Cardiac muscle cell (in vitro differentiated cells and primary cell): ENCODE measurements at regions not wholly inside any gene's neighbourhood (a gene's known extent, or its start where the extent isn't known, plus 50 kb on each side); places are given as distances from the start of the nearest gene placed in this dataset.

Experiments
- DNase-seq, 2 donors: peaks; one replicate each; pipeline versions ENCODE4 v3.0.0 to v3.0.0-alpha.2; 2010 to 2017; ENCODE audit warnings: low read depth in 1 of 2, low spot score in 1 of 2
- H3K27ac ChIP-seq: fragments of 200-600 bp; sonication (generic); 2 replicates; pipeline ENCODE4 v1.5.1; 2016
- H3K27me3 ChIP-seq: fragments of 200-600 bp; sonication (generic); 2 replicates; pipeline ENCODE4 v1.6.0; 2016; ENCODE audit warnings: control low read depth
- H3K36me3 ChIP-seq: fragments of 200-600 bp; sonication (generic); 2 replicates; pipeline ENCODE4 v1.5.1; 2016; ENCODE audit warnings: control low read depth
- H3K4me1 ChIP-seq: fragments of 200-600 bp; sonication (generic); 2 replicates; pipeline ENCODE4 v1.8.1; 2017; ENCODE audit warnings: low read depth, mild to moderate bottlenecking, mixed run types
- H3K4me3 ChIP-seq: fragments of 200-600 bp; sonication (generic); 2 replicates; pipeline ENCODE4 v1.5.1; 2016; ENCODE audit warnings: mild to moderate bottlenecking
- H3K9me3 ChIP-seq: fragments of 200-600 bp; sonication (generic); 2 replicates; pipeline ENCODE4 v1.5.1; 2017; ENCODE audit warnings: low read depth, mild to moderate bottlenecking, control low read depth
- TF ChIP-seq, protein P1 (sequence below): IDR thresholded peaks from 2 replicates; pipeline ENCODE4 v1.5.1; 2012; ENCODE audit warnings: low read depth, mild to moderate bottlenecking, low read length

DNA sequence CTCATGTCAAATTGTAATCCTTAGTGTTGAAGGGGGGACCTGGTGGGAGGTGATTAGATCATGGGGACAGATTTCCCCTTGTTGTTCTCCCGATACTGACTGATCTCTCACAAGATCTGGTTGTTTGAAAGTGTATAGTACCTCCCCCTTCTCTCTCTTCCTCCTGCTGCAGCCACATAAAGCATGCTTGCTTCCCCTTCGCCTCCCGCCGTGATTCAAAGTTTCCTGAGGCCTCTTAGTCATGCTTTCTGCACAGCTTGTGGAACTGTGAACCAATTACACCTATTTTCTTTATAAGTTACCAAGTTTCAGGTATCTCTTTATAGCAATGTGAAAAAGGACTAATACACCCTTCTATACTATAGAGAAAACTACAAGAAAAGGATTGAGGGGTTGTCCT is 1170.5 kb upstream of the AGA start:
- Histone ChIP-seq H3K4me1 (no peaks in the 10 kb centered on the region), H3K9me3 (no peaks in the 10 kb centered on the region), H3K4me3 (no peak overlapping the region), H3K27me3 (no peaks in the 10 kb centered on the region), H3K27ac (no peak overlapping the region), H3K36me3 (no peaks in the 10 kb centered on the region)
- no peak for DNase-seq
- TF ChIP-seq, protein P1, sequence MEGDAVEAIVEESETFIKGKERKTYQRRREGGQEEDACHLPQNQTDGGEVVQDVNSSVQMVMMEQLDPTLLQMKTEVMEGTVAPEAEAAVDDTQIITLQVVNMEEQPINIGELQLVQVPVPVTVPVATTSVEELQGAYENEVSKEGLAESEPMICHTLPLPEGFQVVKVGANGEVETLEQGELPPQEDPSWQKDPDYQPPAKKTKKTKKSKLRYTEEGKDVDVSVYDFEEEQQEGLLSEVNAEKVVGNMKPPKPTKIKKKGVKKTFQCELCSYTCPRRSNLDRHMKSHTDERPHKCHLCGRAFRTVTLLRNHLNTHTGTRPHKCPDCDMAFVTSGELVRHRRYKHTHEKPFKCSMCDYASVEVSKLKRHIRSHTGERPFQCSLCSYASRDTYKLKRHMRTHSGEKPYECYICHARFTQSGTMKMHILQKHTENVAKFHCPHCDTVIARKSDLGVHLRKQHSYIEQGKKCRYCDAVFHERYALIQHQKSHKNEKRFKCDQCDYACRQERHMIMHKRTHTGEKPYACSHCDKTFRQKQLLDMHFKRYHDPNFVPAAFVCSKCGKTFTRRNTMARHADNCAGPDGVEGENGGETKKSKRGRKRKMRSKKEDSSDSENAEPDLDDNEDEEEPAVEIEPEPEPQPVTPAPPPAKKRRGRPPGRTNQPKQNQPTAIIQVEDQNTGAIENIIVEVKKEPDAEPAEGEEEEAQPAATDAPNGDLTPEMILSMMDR: no peak

DNA sequence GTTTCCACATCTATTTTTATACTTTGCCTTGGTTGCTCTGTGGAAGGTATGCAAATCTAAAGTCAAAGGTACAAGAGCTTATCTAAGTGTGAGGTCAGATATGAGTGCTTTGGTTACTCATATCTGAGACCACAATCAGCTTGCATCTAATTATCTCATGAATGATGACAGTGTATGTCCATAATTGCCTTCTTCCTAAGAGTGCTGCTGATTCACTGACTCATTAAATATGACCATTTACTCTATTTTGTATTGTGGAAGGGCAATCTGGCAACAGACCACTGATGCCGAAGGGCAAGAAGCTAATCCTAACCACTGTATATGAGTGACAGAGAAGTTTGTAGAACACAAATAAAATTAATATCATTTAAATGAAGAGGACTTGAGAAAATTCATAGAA is 1190.2 kb upstream of the AGA start:
- TF ChIP-seq, protein P1: no peak
- Histone ChIP-seq H3K36me3 (no peaks in the 10 kb centered on the region), H3K27me3 (no peaks in the 10 kb centered on the region), H3K27ac (no peak overlapping the region), H3K9me3 (no peaks in the 10 kb centered on the region), H3K4me3 (no peak overlapping the region), H3K4me1 (no peaks in the 10 kb centered on the region)
- no peak for DNase-seq

GRCh38 chr4:178633263-178633662 is 1191.0 kb upstream of the AGA start:
- H3K27ac ChIP-seq: no peak overlapping the region
- H3K4me3 ChIP-seq: no peak overlapping the region
- no peak for DNase-seq
- TF ChIP-seq, protein P1: no peak
- H3K36me3 ChIP-seq: no peaks in the 10 kb centered on the region
- no peaks in the 10 kb centered on the region for H3K27me3 ChIP-seq
- H3K4me1 ChIP-seq: no peaks in the 10 kb centered on the region
- no peaks in the 10 kb centered on the region for H3K9me3 ChIP-seq

DNA sequence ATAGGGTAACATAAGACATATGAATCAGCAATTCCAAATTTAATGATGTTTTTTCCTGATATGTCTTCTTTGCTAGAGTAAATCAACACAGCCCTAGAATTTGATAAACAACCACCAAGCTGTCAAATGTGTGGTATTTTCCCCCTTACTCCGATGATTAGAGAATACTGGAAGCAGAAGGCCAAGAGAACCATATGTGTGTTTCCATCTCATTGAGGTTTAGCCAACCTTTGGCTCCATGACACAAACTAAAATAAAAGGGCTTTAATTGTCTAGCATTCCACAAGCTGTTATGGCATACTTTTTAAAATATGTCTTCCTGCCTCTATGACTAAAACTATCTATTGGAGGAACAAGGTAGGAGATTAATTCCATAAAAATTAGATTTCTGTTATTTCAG is 1222.4 kb upstream of the AGA start:
- no peaks in the 10 kb centered on the region for H3K9me3 ChIP-seq
- TF ChIP-seq, protein P1: no peak
- no peaks in the 10 kb centered on the region for H3K36me3 ChIP-seq
- H3K27me3 ChIP-seq: no peaks in the 10 kb centered on the region
- no peak for DNase-seq
- no peak overlapping the region for H3K27ac ChIP-seq
- H3K4me3 ChIP-seq: no peak overlapping the region
- no peaks in the 10 kb centered on the region for H3K4me1 ChIP-seq

GRCh38 chr4:178665916-178666315 is 1223.7 kb upstream of the AGA start:
- TF ChIP-seq, protein P1: no peak
- no peak for DNase-seq
- Histone ChIP-seq H3K9me3 (no peaks in the 10 kb centered on the region), H3K36me3 (no peaks in the 10 kb centered on the region), H3K4me1 (no peaks in the 10 kb centered on the region), H3K4me3 (no peak overlapping the region), H3K27ac (no peak overlapping the region), H3K27me3 (no peaks in the 10 kb centered on the region)

DNA sequence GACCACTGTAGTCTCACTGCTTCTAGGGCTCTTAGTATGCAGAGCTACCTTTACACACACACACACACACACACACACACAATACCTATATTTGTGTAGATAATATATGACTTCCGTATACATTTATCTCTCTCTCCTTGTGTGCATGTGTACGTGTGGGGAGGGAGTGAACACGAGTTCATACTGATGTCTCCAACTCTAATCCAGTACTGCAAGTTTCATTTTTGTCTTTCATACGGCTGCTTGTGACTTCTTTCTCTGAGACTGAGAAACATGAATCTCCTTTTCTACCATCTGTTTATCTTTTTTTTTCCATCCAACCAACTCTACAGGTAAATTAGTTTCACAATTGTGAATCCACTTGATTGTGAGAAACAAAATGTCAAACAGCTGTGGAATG is 1229.5 kb upstream of the AGA start:
- H3K27ac ChIP-seq: no peak overlapping the region
- H3K4me1 ChIP-seq: no peaks in the 10 kb centered on the region
- H3K27me3 ChIP-seq: no peaks in the 10 kb centered on the region
- H3K9me3 ChIP-seq: no peaks in the 10 kb centered on the region
- H3K36me3 ChIP-seq: no peaks in the 10 kb centered on the region
- DNase-seq: no peak
- TF ChIP-seq, protein P1: no peak
- no peak overlapping the region for H3K4me3 ChIP-seq
